Omental fat pad (tissue), 3 donors: ENCODE measurements at regions not wholly inside any gene's neighbourhood (a gene's known extent, or its start where the extent isn't known, plus 50 kb on each side); places are given as distances from the start of the nearest gene placed in this dataset.

ENCODE experiments used
- ATAC-seq: fragments of 150-250 bp; one replicate; pipeline ENCODE4 v1.9.1; 2016; ENCODE audit warnings: mild to moderate bottlenecking, moderate library complexity; ENCODE audit not compliant: low FRiP score
- DNase-seq: peaks from one replicate; pipeline ENCODE4 v3.0.0-alpha.2; 2019; ENCODE audit warnings: low spot score
- CTCF ChIP-seq, 3 donors: fragments of 450-650 bp; IDR thresholded peaks; one replicate each; pipeline ENCODE4 v1.5.1; 2016 to 2017; ENCODE audit warnings: antibody characterized with exemption in 3 of 3, mild to moderate bottlenecking in 3 of 3, moderate library complexity in 2 of 3

GRCh38 chr3:109927161-109927560 is 589.8 kb upstream of the DPPA4 start:
- peak; percentile 82 for ATAC-seq
- no peak for DNase-seq
- no peak for TF ChIP-seq CTCF (IDR thresholded peaks at IDR 0.05)

DNA sequence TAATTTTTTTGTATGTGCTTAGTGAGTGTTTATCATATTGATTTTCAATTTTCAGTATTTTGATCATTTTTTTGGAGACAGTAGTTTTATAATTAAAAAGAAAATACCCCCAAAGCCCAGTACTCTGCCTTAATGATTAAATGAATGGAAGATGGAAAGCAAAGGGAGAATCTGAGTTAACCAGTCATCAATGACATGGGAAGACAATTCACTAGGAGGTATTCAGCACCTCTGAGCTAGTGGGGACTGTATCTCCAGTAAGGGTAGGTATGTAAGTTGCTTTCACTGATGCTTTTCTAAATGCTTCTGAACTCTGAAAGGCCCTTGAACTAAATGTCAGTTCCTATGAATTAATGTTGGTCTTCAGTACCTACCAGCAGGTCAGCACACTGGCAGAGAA is 590.4 kb upstream of the DPPA4 start:
- ATAC-seq (no peak), DNase-seq (no peak)
- TF ChIP-seq CTCF (IDR thresholded peaks at IDR 0.05), result no peak

DNA sequence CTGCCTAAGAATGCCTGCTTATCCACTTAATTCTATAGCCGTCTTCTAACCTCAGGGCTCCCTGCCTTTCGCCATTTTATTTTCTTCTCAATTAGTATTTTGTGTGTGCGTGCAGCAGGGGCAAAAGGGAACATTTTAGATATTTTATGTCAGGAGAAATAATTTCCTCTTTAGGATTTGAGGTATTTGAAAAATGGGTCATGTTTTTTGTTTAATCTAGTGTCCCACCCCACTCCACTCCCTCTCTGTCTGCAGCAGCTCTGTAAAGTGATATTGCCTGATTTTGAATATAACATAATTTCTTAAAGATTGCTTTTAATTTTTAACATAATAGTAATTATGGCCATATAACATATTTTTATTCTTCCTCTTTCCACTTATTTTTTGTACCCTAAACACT is 593.2 kb upstream of the DPPA4 start:
- no peak for TF ChIP-seq CTCF (IDR thresholded peaks at IDR 0.05)
- DNase-seq (no peak), ATAC-seq (no peak)

DNA sequence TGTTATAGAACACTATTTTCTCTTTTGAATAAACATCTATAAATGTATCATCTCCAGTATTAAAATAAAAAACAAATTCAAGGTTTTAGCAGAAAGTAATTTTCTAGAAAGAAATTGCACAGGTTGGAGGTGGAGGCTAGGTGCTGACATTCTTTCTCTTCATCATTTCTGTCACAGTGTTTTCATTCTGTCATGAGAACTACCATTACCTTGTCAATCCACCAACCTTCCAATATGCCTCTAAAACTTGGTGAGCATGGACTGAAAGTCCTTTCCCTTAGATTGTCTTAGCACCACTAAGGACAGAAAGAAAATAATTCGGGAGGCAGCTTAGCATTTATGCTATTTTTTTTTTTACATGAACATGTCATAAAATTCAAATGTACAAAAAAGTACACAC is 596.2 kb upstream of the DPPA4 start:
- DNase-seq (no peak), ATAC-seq (no peak)
- no peak for TF ChIP-seq CTCF (IDR thresholded peaks at IDR 0.05)

DNA sequence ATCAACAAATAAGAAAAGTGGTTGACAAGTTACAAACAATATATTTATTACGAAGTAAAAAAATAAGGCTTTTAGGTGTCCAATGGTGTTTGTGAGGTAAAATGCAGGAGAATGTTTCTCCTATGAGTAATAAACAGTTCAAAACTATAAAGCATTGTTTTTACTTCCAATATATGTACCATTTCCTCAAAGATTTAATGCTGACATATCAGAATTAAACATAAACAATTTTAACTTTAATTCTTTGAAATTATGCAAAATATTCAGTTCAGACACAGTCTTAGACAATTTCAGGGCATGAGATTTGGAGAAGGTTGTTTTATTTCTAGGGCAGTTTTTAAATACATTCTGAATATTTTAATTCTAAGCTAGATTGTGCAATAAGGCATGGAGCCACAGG is 602.5 kb upstream of the DPPA4 start:
- DNase-seq, result no peak
- TF ChIP-seq CTCF (IDR thresholded peaks at IDR 0.05), result no peak
- no peak for ATAC-seq

DNA sequence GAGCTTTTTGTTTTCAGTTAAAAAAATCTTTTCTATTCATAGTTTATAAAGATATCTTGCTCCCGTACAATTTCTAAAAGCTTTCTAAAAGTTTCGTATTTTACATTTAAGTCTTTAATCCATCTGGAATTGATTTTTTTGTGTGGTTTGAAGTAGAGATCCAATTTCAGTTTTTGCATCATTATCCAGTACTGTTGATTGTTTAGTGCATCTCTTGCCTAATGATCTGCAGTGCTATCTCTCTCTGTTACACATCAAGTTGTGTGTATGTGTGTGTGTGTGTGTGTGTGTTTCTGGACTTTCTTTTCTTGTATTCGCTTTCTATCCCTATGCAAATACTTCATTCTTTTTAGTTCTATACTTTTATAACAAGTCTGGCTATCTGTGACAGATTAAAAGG is 605.8 kb upstream of the DPPA4 start:
- ATAC-seq (no peak), DNase-seq (no peak)
- no peak for TF ChIP-seq CTCF (IDR thresholded peaks at IDR 0.05)

- DNase-seq, result no peak
- TF ChIP-seq CTCF (IDR thresholded peaks at IDR 0.05), result no peak
- ATAC-seq, result no peak
Observed at GRCh38 chr3:109944836-109945235, 607.5 kb upstream of the DPPA4 start.
